SK-N-SH treated with all-trans-retinoic acid at 6 μM for 48 hours (cell line): ENCODE measurements at regions not wholly inside any gene's neighbourhood (a gene's known extent, or its start where the extent isn't known, plus 50 kb on each side); places are given as distances from the start of the nearest gene placed in this dataset.

Experiments
- CSDC2 ChIP-seq: fragments of 250-450 bp; sonication (Bioruptor Pico); IDR thresholded peaks from 2 replicates; pipeline ENCODE4 v1.5.0; 2020; ENCODE audit warnings: mild to moderate bottlenecking, moderate library complexity
- PATZ1 ChIP-seq: fragments of 250-450 bp; sonication (Bioruptor Pico); IDR thresholded peaks from 2 replicates; pipeline ENCODE4 v1.8.0; 2020; ENCODE audit warnings: mild to moderate bottlenecking, moderate library complexity, borderline replicate concordance
- TCF4 ChIP-seq: fragments of 250-450 bp; sonication (Bioruptor Pico); IDR thresholded peaks from 2 replicates; pipeline ENCODE4 v1.8.0; 2021; ENCODE audit warnings: mild to moderate bottlenecking, moderate library complexity, borderline replicate concordance
- TOX ChIP-seq: fragments of 250-450 bp; sonication (Bioruptor Pico); IDR thresholded peaks from 2 replicates; pipeline ENCODE4 v1.8.0; 2021; ENCODE audit warnings: mild to moderate bottlenecking, moderate library complexity, borderline replicate concordance
- ZFP3 ChIP-seq: fragments of 250-450 bp; sonication (Bioruptor Pico); IDR thresholded peaks from 2 replicates; pipeline ENCODE4 v1.5.0; 2020; ENCODE audit warnings: mild to moderate bottlenecking, moderate library complexity
- ZFP30 ChIP-seq: fragments of 450-650 bp; formaldehyde crosslinking; IDR thresholded peaks from 2 replicates; pipeline ENCODE4 v1.5.0; 2022; ENCODE audit warnings: mild to moderate bottlenecking, moderate library complexity
- TF ChIP-seq, protein P1 (sequence below): fragments of 250-450 bp; sonication (Bioruptor Pico); IDR thresholded peaks from 2 replicates; pipeline ENCODE4 v1.5.1; 2020; ENCODE audit warnings: low read depth, mild to moderate bottlenecking, moderate library complexity

- TF ChIP-seq ZFP3 (CRISPR knock-in tag) (no peak), TCF4 (CRISPR knock-in tag) (no peak), CSDC2 (no peak), ZFP30 (CRISPR knock-in tag) (no peak), TOX (CRISPR knock-in tag) (no peak), PATZ1 (CRISPR knock-in tag) (no peak)
- TF ChIP-seq, protein P1, sequence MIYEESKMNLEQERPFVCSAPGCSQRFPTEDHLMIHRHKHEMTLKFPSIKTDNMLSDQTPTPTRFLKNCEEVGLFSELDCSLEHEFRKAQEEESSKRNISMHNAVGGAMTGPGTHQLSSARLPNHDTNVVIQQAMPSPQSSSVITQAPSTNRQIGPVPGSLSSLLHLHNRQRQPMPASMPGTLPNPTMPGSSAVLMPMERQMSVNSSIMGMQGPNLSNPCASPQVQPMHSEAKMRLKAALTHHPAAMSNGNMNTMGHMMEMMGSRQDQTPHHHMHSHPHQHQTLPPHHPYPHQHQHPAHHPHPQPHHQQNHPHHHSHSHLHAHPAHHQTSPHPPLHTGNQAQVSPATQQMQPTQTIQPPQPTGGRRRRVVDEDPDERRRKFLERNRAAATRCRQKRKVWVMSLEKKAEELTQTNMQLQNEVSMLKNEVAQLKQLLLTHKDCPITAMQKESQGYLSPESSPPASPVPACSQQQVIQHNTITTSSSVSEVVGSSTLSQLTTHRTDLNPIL (CRISPR knock-in tag) = no peak
Observed at GRCh38 chr20:22293886-22294285, 290.5 kb downstream of the FOXA2 start.
